ENCODE measurements at regions not wholly inside any gene's neighbourhood (a gene's known extent, or its start where the extent isn't known, plus 50 kb on each side); places are given as distances from the start of the nearest gene placed in this dataset.

DNA sequence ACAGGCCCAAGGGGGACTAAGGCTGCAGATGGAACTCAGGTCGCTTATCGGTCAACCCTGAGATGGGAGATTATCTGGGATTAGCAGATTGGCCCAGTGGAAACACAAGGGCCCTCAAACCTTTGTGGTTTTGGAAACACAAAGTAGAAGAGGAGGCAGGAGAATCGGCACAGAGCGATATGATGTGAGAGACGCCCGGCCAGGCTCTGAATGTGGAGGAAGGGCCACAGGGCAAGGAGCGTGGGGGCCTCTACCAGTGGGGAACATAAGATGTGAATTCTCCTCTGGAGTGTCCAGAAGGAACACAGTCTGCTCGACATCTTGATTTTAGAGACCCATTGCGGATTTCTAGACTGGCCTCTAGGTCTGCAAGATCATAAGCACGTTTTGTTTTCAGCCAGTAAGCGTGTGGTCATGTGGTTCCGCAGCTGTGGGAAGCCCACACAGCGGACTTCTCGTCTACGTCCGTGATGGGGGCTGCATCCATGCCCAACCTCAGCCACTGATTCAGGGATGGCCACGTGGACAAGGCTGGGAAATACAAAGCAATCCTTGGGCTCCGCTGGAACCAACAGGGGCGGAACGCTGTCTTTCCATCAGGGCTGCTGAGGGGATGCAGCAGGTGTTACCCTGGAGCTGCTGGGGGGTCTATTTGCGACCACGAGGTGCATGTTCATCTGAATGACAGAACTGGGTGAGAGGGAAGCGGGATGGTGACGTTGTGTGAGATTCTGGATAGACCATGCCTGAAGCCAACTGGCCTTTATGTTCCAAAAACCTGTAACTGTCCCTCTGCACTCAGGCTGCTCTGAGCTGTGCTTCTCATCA, 127.6 kb upstream of the PMEPA1 start:
- TF ChIP-seq, protein P1, sequence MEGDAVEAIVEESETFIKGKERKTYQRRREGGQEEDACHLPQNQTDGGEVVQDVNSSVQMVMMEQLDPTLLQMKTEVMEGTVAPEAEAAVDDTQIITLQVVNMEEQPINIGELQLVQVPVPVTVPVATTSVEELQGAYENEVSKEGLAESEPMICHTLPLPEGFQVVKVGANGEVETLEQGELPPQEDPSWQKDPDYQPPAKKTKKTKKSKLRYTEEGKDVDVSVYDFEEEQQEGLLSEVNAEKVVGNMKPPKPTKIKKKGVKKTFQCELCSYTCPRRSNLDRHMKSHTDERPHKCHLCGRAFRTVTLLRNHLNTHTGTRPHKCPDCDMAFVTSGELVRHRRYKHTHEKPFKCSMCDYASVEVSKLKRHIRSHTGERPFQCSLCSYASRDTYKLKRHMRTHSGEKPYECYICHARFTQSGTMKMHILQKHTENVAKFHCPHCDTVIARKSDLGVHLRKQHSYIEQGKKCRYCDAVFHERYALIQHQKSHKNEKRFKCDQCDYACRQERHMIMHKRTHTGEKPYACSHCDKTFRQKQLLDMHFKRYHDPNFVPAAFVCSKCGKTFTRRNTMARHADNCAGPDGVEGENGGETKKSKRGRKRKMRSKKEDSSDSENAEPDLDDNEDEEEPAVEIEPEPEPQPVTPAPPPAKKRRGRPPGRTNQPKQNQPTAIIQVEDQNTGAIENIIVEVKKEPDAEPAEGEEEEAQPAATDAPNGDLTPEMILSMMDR (conservative IDR thresholded peaks at IDR 0.05; ENCODE audit: low read depth, low read length) = no peak
- TF ChIP-seq EZH2 (IDR thresholded peaks at IDR 0.05; ENCODE audit: borderline replicate concordance, low read depth, low read length, poor library complexity, severe bottlenecking) = no peak
